DMS79 treated with DMSO at 0.1 percent for 48 hours (cell line): ENCODE measurements at regions not wholly inside any gene's neighbourhood (a gene's known extent, or its start where the extent isn't known, plus 50 kb on each side); places are given as distances from the start of the nearest gene placed in this dataset.

Experiments used
- DNase-seq: peaks from one replicate; lab custom pipeline; 2025; lab: John Stamatoyannopoulos, UW

DNA sequence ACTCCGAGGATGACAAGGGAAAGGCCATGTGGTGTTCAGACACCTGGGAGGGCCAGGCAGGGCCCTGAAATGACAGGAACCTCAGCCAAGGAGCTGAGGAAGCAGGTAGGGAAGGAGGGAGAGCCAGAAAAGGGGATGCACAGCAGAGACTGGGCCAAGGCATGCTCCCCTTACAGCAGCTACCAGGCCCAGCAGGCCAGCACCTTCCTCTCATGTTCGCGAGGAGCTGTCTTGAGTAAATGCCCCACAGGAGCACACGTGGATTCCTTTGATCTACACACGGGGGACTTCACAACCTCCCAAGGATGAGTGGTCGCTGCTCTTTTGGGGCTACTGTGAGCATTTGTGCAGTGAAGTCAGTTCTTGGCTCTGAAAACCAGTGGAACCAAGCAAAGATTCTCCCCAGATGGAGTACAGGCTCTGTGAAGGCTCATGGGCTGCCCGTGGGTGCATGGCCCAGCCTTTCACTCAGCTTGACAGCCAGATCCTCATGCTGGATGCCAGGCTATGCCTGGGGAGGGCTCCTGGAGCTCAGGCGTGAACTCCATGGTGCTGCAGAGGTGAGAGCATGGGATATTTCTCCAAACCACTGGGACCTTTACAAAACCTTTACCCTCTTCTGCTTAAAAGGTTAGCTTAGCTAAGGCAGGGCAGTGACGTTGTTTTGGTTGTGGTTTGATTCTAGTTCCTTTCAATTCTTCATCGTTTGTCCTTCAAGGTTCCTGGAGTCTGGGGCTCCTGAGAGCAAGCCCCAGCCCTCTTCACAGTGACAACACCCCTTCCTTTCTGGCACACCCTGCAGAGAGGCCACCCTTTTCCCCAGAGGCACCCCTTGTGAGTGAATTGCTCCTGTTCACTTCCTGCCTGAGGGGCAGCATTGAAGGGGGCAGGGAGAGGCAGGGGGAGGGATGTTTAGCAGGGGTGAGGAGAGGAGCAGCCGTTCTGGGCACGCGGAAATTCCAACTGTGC is 74.2 kb upstream of the ZPBP start:
- DNase-seq = no peak

GRCh38 chr7:50164559-50165170 is 71.6 kb upstream of the ZPBP start:
- DNase-seq = no peak

GRCh38 chr7:50160206-50160605 is 67.2 kb upstream of the ZPBP start:
- DNase-seq = no peak

DNA sequence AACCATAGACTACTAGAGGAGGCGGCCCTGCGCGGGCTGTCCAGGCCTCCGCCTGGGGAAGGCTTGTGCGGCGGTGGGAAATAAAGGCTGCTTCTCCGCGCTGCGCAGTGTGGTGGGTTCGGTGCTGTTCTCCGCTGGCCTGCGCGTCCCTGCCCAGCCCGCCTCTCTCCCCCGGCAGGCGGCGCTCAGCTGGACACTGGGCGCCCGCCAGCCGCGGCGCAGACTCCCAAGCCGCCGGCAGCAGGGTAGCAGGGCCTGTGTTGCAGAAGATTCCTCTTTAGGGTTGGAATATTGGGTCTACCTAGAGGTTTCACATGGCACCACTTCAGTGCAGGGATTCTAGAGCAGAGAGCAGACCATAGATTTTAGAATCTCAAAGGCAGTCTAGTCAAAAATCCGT is 66.1 kb upstream of the ZPBP start:
- no peak for DNase-seq

- no peak for DNase-seq
These were observed 63.7 kb upstream of the ZPBP start for GRCh38 chr7:50156706-50157105.

- DNase-seq = no peak
These were observed 63.1 kb upstream of the ZPBP start for GRCh38 chr7:50156163-50156562.

GRCh38 chr7:50155755-50156154 is 62.7 kb upstream of the ZPBP start:
- no peak for DNase-seq

DNA sequence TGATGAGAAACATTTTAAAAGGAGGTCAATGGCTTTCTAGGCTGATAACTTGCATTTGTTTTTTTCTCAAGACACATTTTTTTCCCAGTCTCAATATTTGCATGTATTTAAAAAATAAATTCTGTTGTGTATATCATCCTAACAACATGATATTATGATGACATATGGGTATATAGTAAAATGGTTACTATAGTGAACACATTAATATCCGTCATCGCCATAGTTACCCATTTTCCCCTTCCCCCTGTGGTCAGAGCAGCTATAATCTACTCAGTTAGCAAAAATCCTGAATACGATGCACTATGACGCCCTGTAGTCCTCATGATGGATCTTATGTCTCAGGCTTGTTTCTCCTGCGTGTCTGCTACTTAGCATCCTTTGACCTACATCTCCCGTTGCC is 60.9 kb upstream of the ZPBP start:
- no peak for DNase-seq

- no peak for DNase-seq
These were observed 60.1 kb upstream of the ZPBP start for GRCh38 chr7:50153148-50153547.

DNA sequence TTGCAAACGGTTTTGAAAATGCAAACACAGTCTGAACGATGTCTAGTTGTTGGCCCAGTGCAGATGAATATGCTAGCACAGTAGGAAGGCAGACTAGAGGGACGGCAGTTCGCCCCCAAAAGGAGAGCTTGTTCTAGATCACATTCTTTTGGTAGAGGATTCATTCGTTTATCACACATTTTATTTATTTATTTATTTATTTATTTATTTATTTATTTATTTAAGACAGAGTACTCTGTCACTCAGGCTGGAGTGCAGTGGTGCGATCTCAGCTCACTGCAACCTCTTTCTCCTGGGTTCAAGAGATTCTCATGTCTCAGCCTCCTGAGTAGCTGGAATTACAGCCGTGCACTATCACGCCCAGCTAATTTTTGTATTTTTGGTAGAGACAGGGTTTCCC is 59.4 kb upstream of the ZPBP start:
- no peak for DNase-seq

DNA sequence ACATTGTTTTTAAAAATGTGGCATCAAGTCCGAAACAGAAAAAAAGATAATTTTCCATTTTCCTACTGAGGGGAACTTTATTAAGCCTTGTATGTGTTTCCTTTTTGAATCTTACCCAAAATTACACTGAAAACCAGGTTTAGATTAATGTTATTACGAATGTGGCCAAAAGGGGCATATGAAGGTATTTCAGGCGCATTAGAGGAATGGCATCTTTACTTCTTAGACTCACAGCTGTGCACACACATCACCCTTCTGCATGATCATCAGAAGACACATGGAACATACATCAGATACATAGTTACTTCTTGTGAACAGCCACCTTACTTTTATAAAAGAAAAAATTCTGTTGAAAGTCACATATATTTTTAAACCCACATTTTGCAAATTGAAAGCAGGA is 58.6 kb upstream of the ZPBP start:
- no peak for DNase-seq

- no peak for DNase-seq
These were observed 58.0 kb upstream of the ZPBP start for GRCh38 chr7:50151001-50151400.

- no peak for DNase-seq
These were observed 56.3 kb upstream of the ZPBP start for GRCh38 chr7:50149369-50149768.

DNA sequence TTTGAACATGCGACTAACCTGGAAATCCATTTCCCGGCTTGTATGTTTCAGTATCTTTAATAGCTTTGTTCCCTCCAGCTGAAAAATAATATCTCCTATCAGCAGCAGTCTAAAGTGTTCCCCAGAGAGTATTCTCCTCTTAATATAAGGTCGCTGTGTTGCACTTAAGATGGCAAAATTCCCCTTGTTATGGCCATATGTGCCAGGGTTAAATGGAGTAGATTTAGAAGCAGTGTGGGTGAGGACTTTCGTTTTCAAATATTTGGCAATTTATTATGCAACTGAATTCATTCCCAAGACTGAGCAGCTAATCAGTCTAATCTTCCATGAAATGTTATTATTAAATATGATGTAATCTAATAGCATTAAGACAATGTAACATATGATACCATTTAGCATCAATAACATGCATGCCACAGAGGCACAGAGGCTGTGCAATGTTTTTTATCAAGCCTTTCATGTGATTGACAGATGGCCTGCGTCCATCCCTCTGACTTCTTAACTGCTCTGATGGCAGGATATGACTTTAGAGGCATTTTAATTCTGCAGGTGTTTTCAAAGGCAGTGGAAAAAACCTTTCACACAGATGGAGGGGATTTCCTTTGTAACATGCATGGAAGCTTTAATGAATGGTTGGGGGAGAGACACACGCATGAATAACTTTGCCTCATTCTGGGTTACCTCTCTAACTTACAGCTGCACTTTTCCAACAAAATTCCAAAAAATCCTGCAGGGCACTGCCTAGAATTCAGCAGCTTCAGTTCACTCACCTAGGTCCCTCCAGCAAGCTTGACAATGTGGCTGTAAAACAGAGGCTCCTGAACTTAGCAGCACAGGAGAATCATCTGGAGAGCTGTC is 55.1 kb upstream of the ZPBP start:
- DNase-seq = peak; percentile 22

GRCh38 chr7:50146692-50147091 is 53.6 kb upstream of the ZPBP start:
- DNase-seq = peak; percentile 43

DNA sequence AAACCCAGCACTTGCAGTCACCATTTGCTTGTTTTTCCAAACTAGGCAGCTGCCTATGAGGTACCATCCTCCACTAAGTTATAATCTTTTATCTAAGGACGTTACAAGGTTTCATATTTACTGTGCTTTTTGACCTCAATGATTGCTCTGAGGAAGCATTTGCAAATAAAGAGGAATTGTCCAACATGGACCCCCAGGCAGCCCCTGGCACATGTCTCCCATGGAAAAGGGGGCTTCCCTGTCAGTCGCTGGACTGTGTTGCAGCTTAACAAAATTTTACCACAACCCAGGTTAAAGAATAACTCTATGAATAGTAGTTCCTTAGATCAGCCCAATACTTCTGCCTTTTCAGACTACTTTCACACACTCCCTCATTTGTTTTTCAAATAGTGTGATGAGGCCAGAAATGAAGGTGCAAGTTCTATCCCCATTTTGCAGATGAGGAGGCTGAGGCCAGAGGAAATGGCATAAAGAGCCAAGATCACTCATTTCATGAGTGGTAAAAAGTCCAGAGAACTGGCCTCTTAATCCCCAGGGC is 52.8 kb upstream of the ZPBP start:
- DNase-seq = no peak

GRCh38 chr7:50145226-50145625 is 52.2 kb upstream of the ZPBP start:
- DNase-seq = no peak
